Stimulated activated CD4-positive, alpha-beta T cell treated with anti-CD3 and anti-CD28 coated beads, Interleukin-12 subunit alpha, Interleukin-12 subunit beta, amount 100 ng/mL, for 48 hours (primary cell): ENCODE measurements at regions not wholly inside any gene's neighbourhood (a gene's known extent, or its start where the extent isn't known, plus 50 kb on each side); places are given as distances from the start of the nearest gene placed in this dataset.
"Not testable (repeated sequence)": the region's sequence is repeated elsewhere in the genome, so short reads cannot be mapped to it uniquely, and the experiment has no call there.

Experiments
- DNase-seq, 3 donors: peaks; one replicate each; pipeline ENCODE4 v3.0.0-alpha.2; 2020; ENCODE audit warnings: low read depth in 2 of 3, low spot score in 1 of 3

- no peak for DNase-seq
Observed at GRCh38 chr19:5290336-5291262, 50.0 kb downstream of the PTPRS start.

DNA sequence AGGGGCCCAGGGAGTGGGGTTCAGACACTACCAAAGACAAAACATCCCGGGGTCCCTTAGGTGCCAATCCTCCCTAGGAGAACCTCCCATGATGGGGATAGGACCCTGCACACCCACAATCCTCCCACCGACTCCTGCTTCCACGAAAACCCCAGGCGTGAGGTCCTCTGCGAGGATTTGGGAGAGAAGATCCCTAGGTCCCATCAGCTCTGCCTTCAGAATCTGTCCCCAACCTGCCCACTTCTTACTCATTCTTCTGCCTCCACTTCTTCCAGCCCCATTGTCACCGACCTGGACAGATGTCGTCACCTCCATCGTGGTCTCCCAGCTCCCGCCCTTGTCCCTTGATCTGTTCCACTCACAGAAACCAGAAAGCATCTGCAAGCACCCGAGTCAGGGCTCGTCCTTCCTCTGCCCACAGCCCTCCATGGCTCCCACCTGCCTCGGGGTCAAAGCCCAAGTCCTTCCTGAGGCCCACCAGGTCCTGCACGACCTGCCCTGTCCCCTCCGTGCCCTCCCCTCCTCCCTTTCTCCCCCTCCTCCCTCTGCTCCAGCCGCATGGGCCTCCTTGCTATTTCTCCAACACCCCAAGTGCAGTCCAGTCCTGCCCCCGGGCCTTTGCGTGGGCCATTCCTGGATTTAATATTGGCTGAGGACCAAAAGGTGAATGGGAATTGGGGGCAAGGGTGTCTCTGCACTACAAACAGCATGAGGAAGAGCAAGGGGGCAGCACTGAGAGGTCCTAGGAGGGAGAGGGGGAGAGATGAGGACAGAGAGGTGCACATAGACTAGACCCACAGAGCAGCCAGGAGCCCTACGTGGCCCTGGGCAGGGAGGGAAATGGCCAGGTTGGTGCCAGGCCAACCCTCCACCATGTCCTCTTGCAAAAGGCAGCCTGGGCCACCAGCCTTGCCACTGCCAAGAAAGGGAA is 51.3 kb downstream of the PTPRS start:
- DNase-seq, result no peak

- DNase-seq, result no peak
Observed at GRCh38 chr19:5288347-5288739, 52.3 kb downstream of the PTPRS start.

- DNase-seq, result no peak
Observed at GRCh38 chr19:5287066-5287465, 53.5 kb downstream of the PTPRS start.

DNA sequence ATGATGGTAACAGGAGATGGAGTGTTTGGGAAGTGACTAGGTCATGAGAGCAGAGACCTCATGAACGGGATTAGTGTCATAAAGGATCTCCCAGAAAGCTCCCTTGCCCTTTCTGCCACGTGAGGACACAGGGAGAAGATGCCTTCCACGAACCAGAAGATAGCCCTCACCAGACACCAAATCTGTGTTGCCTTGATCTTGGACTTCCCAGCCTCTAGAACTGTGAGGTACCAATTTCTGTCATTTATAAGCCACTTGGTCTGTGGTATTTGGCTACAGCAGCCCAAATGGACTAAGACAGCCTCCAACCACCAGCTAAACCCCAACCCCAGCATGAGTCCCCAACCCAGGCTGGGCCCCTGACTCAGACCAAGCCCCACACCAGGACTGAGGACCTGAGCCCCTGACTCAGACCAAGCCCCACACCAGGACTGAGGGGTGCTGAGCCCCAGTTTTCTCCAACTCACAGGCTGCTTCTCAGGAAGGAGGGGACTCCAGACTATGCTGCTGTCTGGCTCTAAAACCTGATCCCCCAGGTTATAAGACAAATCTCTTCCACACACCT is 54.1 kb downstream of the PTPRS start:
- no peak for DNase-seq

GRCh38 chr19:5285955-5286354 is 54.7 kb downstream of the PTPRS start:
- DNase-seq, result no peak

DNA sequence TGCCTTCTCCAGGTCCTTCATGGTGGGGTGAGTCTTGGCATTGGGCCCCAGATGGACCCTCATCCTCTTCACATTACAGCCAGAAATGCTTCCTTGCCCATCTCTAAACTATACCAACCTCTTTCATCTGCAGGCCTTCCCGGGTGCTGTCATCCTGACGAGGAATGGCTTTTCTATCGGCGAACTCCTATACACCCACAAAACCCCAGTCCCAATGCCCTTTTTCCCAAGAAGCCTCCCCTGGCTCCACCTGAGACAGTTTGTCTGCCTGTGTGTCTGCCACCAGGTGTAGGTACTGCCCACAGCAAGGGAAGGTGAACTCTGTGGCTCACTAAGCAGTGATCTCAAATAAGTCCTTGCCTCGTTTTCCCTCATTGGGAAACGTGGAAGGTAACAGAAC is 55.3 kb downstream of the PTPRS start:
- DNase-seq, result no peak

GRCh38 chr19:5282901-5283300 is 57.7 kb downstream of the PTPRS start:
- DNase-seq, result no peak

DNA sequence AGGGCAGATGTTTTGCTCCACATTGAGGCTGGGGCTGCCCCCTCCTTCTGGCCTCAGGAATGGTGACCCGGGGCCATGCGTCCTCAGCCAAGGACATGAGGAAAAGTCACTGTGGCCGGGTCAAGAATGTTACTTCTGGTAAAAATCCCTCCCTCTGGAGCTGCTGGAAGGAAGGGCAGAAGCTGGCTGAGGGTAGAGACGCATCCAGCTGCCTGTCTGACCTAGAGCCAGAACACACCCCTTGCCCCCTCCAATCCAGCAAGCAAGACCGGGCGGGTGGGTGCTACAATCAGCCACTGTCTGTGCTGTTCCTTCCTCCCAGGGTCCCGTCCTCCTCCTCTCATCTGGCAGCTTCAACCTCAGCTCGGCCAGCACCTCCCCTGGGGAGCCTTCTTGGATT is 59.0 kb downstream of the PTPRS start:
- DNase-seq, result no peak

DNA sequence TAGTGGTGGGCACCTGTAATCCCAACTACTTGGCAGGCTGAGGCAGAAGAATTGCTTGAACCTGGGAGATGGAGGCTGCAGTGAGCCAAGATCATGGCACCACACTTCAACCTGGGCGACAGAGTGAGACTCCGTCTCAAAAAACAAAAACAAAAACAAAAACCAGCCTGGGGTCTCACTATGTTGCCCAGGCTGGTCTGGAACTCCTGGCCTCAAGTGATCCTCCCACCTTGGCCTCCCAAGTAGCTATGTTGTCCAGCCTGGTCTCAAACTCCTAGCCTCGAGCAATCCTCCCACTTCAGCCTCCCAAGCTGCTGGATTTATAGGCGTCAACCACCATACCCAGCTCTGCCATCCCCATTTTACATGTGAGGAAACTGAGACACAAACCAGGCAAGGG is 64.9 kb downstream of the PTPRS start:
- not testable (repeated sequence) for DNase-seq

DNA sequence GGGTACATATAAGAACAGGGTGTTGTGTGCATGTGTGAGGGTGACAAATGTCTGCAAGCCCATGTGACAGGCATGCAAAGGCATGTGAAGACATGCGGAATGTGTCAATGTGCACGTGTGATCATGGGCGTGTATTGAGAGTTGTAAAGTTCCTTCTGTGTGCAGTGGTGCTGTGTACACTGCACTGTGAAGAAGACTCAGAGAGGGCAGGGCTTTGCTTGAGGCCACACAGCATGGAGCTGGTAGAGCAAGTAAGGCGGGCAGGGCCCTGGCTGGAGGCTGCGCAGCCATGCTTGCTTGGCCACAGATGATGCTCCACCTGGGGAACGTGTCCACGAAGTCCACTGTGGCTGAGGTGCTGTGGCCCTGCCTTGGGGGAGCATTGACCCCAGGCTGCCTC is 66.8 kb downstream of the PTPRS start:
- no peak for DNase-seq

GRCh38 chr19:5271145-5271544 is 69.5 kb downstream of the PTPRS start:
- DNase-seq, result no peak

GRCh38 chr19:5269926-5270325 is 70.7 kb downstream of the PTPRS start:
- DNase-seq, result no peak

DNA sequence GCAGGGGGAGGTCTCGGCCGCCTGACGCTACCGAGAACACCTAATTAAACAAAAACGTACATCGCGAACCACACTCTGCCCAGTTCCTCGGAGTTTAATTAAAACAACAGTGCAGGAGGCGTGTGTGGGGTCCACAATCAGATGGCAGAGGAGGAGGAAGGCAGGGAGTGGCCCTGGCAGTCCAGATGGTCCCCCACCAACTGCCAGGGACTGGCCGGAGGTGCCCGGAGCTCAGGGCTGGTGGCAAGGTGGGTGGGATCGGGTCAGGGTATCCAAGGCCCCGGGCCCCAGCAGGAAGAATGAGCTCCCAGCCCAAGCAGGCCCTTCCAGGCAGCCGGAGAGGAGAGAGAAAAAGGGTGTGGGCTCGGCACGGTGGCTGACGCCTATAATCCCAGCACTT is 71.3 kb downstream of the PTPRS start:
- no peak for DNase-seq

- DNase-seq, result no peak
Observed at GRCh38 chr19:5268801-5269200, 71.8 kb downstream of the PTPRS start.

DNA sequence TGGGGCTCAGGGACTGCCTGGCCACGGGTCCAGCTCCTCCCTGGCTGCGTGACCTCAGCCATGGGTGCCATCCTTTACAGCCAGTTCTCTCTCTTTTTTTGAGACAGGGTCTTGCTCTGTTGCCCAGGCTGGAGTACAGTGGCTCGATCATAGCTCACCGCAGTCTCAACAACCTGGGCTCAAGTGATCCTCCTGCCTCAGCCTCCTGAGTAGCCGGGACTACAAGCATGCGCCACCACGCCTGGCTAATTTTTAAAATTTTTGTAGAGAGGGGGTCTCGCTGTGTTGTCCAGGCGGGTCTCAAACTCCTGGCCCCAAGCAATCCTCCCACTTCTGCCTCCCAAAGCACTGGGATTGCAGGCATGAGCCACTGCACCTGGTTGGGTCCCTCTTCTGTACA is 75.4 kb downstream of the PTPRS start:
- DNase-seq, result no peak

DNA sequence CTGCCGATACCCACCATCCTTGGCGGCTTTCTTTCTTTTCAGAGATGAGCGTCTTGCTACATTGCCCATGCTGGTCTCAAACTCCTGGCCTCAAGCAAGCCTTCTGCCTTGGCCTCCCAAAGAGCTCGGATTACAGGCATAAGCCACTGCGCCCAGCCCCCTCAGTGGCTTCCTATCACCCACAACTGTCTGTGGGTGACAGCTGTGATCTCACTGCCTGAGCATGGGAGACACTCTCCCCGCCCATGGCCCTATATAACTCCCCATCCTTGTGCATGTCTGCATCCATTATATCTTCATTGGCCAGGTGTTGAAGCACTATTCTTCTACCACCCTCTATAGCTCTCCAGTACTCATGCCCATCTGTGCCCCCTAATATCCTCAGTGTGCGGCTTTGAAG is 76.2 kb downstream of the PTPRS start:
- no peak for DNase-seq

DNA sequence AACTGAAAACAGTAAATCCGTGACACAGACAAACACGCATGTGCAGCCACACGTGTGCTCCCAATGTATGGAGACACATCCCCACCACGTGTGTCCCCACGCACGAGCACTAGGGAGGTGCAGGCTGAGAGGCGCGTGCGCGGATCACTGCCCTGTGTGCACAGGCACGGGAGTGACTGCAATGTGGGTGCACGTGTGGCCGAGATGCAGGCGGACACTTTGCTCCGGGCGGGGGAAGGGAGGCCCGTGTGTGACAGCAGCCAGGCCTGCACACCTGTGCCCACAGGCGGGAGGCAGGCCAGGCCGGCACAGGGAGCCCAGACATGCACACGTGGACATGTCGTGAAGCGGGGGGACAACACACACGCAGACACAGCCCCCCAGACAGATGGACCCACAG is 77.0 kb downstream of the PTPRS start:
- no peak for DNase-seq

- DNase-seq, result no peak
Observed at GRCh38 chr19:5262721-5263120, 77.9 kb downstream of the PTPRS start.

GRCh38 chr19:5261156-5261890 is 79.3 kb downstream of the PTPRS start:
- no peak for DNase-seq

- DNase-seq, result no peak
Observed at GRCh38 chr19:5260381-5260967, 80.1 kb downstream of the PTPRS start.
